Endothelial cell of umbilical vein (primary cell): ENCODE measurements at regions not wholly inside any gene's neighbourhood (a gene's known extent, or its start where the extent isn't known, plus 50 kb on each side); places are given as distances from the start of the nearest gene placed in this dataset.

Experiments used
- BruUV-seq: library from RNA; stranded (reverse); fragments of 400-500 nt; replicated peaks from 2 replicates; lab custom pipeline; 2021; lab: Mats Ljungman, UMichigan
- CTCF ChIA-PET: fragments of 300-600, 350-600 bp; sonication (Branson Sonifier 250); formaldehyde crosslinking; loops from one replicate; lab custom pipeline; 2021; ENCODE audit warnings: antibody characterized with exemption, inconsistent platforms; lab: Charles Lee
- POLR2A ChIA-PET: fragments of 300-600, 350-600 bp; sonication (Branson Sonifier 250); formaldehyde crosslinking; loops from one replicate; lab custom pipeline; 2021; ENCODE audit warnings: antibody characterized with exemption, inconsistent platforms; lab: Charles Lee
- DNase-seq: peaks from one replicate; pipeline ENCODE4 v3.0.0-alpha.2; 2011; ENCODE audit warnings: low read depth, low spot score
- FAIRE-seq: peaks from 2 replicates; lab custom pipeline; 2011; peaks lifted over from hg19 to GRCh38; lab: Jason Lieb, UNC
- H2AFZ ChIP-seq: 2 replicates; pipeline ENCODE4 v1.6.0; 2012; ENCODE audit warnings: low read depth, low read length, control low read depth, inconsistent platforms
- H3K27ac ChIP-seq: 2 replicates; pipeline ENCODE4 v1.5.1; 2011; ENCODE audit warnings: low read depth, mild to moderate bottlenecking, control low read depth, low read length, moderate library complexity; ENCODE audit not compliant: insufficient read depth
- H3K27me3 ChIP-seq, 2 experiments: 2 replicates each; pipeline versions ENCODE4 v1.6.0 to v1.6.1; 2011; ENCODE audit warnings: low read length in 2 of 2, mixed read lengths in 1 of 2; ENCODE audit not compliant: control insufficient read depth in 2 of 2, insufficient read depth in 2 of 2
- H3K36me3 ChIP-seq, 2 experiments: 2 replicates in 1 of 2; 3 replicates in 1 of 2; pipeline ENCODE4 v1.5.1; 2011; ENCODE audit warnings: low read length in 2 of 2, mild to moderate bottlenecking in 1 of 2, moderate library complexity in 1 of 2; ENCODE audit not compliant: control insufficient read depth in 2 of 2, insufficient read depth in 2 of 2; ENCODE audit errors: extremely low read depth in 1 of 2
- H3K4me1 ChIP-seq: 3 replicates; pipeline ENCODE4 v1.5.1; 2011; ENCODE audit warnings: mild to moderate bottlenecking, low read length; ENCODE audit not compliant: control insufficient read depth, insufficient read depth; ENCODE audit errors: extremely low read depth
- H3K4me2 ChIP-seq: 2 replicates; pipeline ENCODE4 v1.6.1; 2011; ENCODE audit warnings: low read length, control low read depth, mixed read lengths; ENCODE audit not compliant: insufficient read depth
- H3K4me3 ChIP-seq, 3 experiments: fragments of 200-600 bp in 1 of 3; sonication (generic), shearing (Covaris generic) in 1 of 3; replicated peaks in 1 of 3; 2 replicates each; pipeline ENCODE4 v1.5.1; 2011 to 2016; ENCODE audit warnings: control low read depth in 3 of 3, low read length in 3 of 3, mild to moderate bottlenecking in 2 of 3, inconsistent platforms in 1 of 3, low read depth in 1 of 3, moderate library complexity in 1 of 3; ENCODE audit not compliant: insufficient read depth in 1 of 3
- H3K79me2 ChIP-seq: 2 replicates; pipeline ENCODE4 v1.6.0; 2012; ENCODE audit warnings: low read length, inconsistent platforms; ENCODE audit not compliant: control insufficient read depth, insufficient read depth
- H3K9ac ChIP-seq: replicated peaks from 2 replicates; pipeline ENCODE3; 2011; ENCODE audit warnings: low read length, control low read depth; ENCODE audit not compliant: insufficient read depth; ENCODE audit errors: extremely low read depth
- H3K9me1 ChIP-seq: replicated peaks from 3 replicates; pipeline ENCODE4 v1.6.0; 2011; ENCODE audit warnings: mild to moderate bottlenecking, low read length; ENCODE audit not compliant: control insufficient read depth, insufficient read depth; ENCODE audit errors: extremely low read depth
- H3K9me3 ChIP-seq: replicated peaks from 2 replicates; pipeline ENCODE4 v1.5.1; 2012; ENCODE audit warnings: low read length, inconsistent platforms; ENCODE audit not compliant: control insufficient read depth, insufficient read depth
- H4K20me1 ChIP-seq: replicated peaks from 2 replicates; pipeline ENCODE3; 2011; ENCODE audit warnings: mild to moderate bottlenecking, low read length; ENCODE audit not compliant: control insufficient read depth, insufficient read depth; ENCODE audit errors: extremely low read depth
- EZH2 ChIP-seq: IDR thresholded peaks from 2 replicates; pipeline ENCODE4 v1.6.1; 2012; ENCODE audit warnings: borderline replicate concordance, low read depth, mild to moderate bottlenecking, moderate library complexity, low read length, inconsistent platforms; ENCODE audit not compliant: severe bottlenecking
- FOS ChIP-seq: IDR thresholded peaks from 2 replicates; pipeline ENCODE4 v1.6.1; 2011; ENCODE audit warnings: mild to moderate bottlenecking, low read length, moderate library complexity, borderline replicate concordance; ENCODE audit not compliant: insufficient read depth
- JUN ChIP-seq: IDR thresholded peaks from 2 replicates; pipeline ENCODE4 v1.6.1; 2011; ENCODE audit warnings: borderline replicate concordance, low read depth; ENCODE audit not compliant: insufficient read length, insufficient read depth
- MYC ChIP-seq: IDR thresholded peaks from one replicate; pipeline ENCODE4 v1.6.1; 2011; ENCODE audit warnings: mild to moderate bottlenecking, low read depth, low read length
- POLR2A ChIP-seq: IDR thresholded peaks from 2 replicates; pipeline ENCODE4 v1.6.1; 2012; ENCODE audit warnings: low read depth, mild to moderate bottlenecking, control low read depth, low read length
- POLR2AphosphoS5 ChIP-seq: IDR thresholded peaks from 2 replicates; pipeline ENCODE4 v1.6.1; 2012; ENCODE audit warnings: low read depth, mild to moderate bottlenecking, control low read depth, low read length, moderate library complexity; ENCODE audit not compliant: insufficient read depth
- dilution Hi-C: fragments of 300-500 bp; cut with MboI; formaldehyde crosslinking; loops from one replicate; pipeline ENCODE4 v1.15.0; 2019; ENCODE audit warnings: low sequenced_read_pairs; ENCODE audit not compliant: extremely low pct_ligation_motif_present
- intact Hi-C: fragments of 100-400 bp; cut with micrococcal nuclease; formaldehyde crosslinking; loops from one replicate; pipeline ENCODE4 v1.10.0; 2022
- TF ChIP-seq, protein P1 (sequence below): IDR thresholded peaks from 2 replicates; pipeline ENCODE4 v1.6.1; 2011; ENCODE audit not compliant: insufficient read depth, insufficient read length
- TF ChIP-seq, protein P2 (sequence below), 2 donors: IDR thresholded peaks; 1 replicate in 1 of 2; 2 replicates in 1 of 2; pipeline ENCODE4 v1.5.1; 2011; ENCODE audit warnings: low read length in 2 of 2, mild to moderate bottlenecking in 2 of 2, moderate library complexity in 2 of 2, control low read depth in 1 of 2, inconsistent platforms in 1 of 2, low read depth in 1 of 2; ENCODE audit not compliant: insufficient read depth in 1 of 2; ENCODE audit errors: extremely low read depth in 1 of 2

DNA sequence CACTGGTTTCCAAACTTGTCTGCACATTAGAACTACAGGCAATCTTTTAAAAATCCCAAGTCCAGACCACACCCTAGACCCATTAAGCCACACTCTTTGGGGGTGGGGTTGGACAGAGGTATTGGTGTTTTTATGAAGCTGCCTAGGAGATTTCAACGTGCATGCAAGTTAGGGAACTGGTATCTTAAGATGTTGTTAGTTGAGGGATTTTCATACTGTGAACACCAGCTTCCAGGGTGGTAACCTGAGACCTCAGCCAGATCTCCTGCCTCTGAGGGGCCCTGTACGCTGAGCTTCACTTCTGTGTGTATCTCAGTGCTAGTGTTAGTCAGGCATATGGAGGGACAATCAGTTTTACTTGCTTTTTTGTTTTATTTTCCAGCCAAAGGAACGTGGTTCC is 138.0 kb downstream of the UTRN start:
- ChIA-PET CTCF (no interaction called here), POLR2A (interaction anchor here (0.6 kb wide), 1 partner anchor 80 kb away, joined by 6 read pairs; no protein-coding TSS in a partner anchor)
- Histone ChIP-seq H3K79me2 (peaks cover 25% of the 10 kb centered on the region), H3K9me3 (no peaks in the 10 kb centered on the region), H3K36me3 (peaks cover 14 to 18% of the 10 kb centered on the region in 2 experiments), H3K27ac (no peak overlapping the region), H3K4me1 (peaks cover 3% of the 10 kb centered on the region), H4K20me1 (no peaks in the 10 kb centered on the region), H3K9ac (no peak overlapping the region), H3K27me3 (no peaks in the 10 kb centered on the region), H2AFZ (no peak overlapping the region), H3K4me3 (no peak overlapping the region), H3K4me2 (no peak overlapping the region), H3K9me1 (no peaks in the 10 kb centered on the region)
- TF ChIP-seq MYC (no peak), JUN (no peak), POLR2AphosphoS5 (no peak)
- TF ChIP-seq, protein P1, sequence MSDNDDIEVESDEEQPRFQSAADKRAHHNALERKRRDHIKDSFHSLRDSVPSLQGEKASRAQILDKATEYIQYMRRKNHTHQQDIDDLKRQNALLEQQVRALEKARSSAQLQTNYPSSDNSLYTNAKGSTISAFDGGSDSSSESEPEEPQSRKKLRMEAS: no peak
- TF ChIP-seq, protein P2, sequence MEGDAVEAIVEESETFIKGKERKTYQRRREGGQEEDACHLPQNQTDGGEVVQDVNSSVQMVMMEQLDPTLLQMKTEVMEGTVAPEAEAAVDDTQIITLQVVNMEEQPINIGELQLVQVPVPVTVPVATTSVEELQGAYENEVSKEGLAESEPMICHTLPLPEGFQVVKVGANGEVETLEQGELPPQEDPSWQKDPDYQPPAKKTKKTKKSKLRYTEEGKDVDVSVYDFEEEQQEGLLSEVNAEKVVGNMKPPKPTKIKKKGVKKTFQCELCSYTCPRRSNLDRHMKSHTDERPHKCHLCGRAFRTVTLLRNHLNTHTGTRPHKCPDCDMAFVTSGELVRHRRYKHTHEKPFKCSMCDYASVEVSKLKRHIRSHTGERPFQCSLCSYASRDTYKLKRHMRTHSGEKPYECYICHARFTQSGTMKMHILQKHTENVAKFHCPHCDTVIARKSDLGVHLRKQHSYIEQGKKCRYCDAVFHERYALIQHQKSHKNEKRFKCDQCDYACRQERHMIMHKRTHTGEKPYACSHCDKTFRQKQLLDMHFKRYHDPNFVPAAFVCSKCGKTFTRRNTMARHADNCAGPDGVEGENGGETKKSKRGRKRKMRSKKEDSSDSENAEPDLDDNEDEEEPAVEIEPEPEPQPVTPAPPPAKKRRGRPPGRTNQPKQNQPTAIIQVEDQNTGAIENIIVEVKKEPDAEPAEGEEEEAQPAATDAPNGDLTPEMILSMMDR (IDR thresholded peaks at IDR 0.05; ENCODE audit: extremely low read depth in 1 of 2, insufficient read depth in 1 of 2, low read depth in 1 of 2, low read length in 2 of 2): no peak
- no peak for FAIRE-seq
- dilution Hi-C loops (no loop called here), intact Hi-C loops (no loop called here)
- DNase-seq: no peak
- no TSS peak for BruUV-seq

DNA sequence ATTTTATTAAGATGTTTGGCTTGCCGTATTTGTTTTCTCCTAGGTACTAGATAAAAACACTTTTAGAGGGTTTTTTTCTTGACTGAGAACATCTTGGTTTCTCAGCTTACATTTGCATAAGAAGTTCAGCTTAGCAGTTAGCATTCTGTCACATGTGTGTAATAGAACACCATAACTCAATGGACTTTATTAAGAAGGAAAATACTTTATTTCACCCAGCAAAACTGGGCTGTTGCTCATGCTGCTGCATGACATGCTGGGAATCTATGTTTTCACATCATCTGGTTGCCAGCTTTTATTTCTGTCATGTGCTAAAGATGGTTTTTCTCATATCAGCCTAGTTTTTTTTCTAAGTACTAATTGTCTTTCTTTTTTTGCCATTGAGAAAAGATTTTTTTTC is 144.6 kb downstream of the UTRN start:
- H3K9ac ChIP-seq: no peak overlapping the region
- no peaks in the 10 kb centered on the region for H3K79me2 ChIP-seq
- H3K4me1 ChIP-seq: peaks cover 5% of the 10 kb centered on the region
- intact Hi-C loops: no loop called here
- no peaks in the 10 kb centered on the region for H3K27me3 ChIP-seq
- no peak for FAIRE-seq
- no peaks in the 10 kb centered on the region for H4K20me1 ChIP-seq
- dilution Hi-C loops: no loop called here
- CTCF ChIA-PET: no interaction called here
- no peak overlapping the region for H3K27ac ChIP-seq
- no peaks in the 10 kb centered on the region for H3K9me3 ChIP-seq
- H2AFZ ChIP-seq: no peak overlapping the region
- no TSS peak for BruUV-seq
- H3K9me1 ChIP-seq: no peaks in the 10 kb centered on the region
- H3K36me3 ChIP-seq: peaks cover 5 to 26% of the 10 kb centered on the region in 2 experiments
- no peak for TF ChIP-seq POLR2AphosphoS5
- TF ChIP-seq MYC: no peak
- TF ChIP-seq, protein P2 (IDR thresholded peaks at IDR 0.05; ENCODE audit: extremely low read depth in 1 of 2, insufficient read depth in 1 of 2, low read depth in 1 of 2, low read length in 2 of 2): no peak
- no peak for TF ChIP-seq FOS
- TF ChIP-seq EZH2: no peak
- TF ChIP-seq POLR2A: no peak
- no peak for TF ChIP-seq JUN
- TF ChIP-seq, protein P1: no peak
- DNase-seq: no peak
- no peak overlapping the region for H3K4me3 ChIP-seq
- POLR2A ChIA-PET: no interaction called here
- no peak overlapping the region for H3K4me2 ChIP-seq
